NCI-H2107 treated with DMSO at 0.1 percent for 48 hours (cell line): ENCODE measurements at regions not wholly inside any gene's neighbourhood (a gene's known extent, or its start where the extent isn't known, plus 50 kb on each side); places are given as distances from the start of the nearest gene placed in this dataset.
"Not testable (repeated sequence)": the region's sequence is repeated elsewhere in the genome, so short reads cannot be mapped to it uniquely, and the experiment has no call there.

Experiments
- DNase-seq: peaks from one replicate; lab custom pipeline; 2025; ENCODE audit not compliant: unreplicated experiment; lab: John Stamatoyannopoulos, UW

GRCh38 chr1:163970151-163970550, 588.8 kb upstream of the PBX1 start:
- DNase-seq: no peak

DNA sequence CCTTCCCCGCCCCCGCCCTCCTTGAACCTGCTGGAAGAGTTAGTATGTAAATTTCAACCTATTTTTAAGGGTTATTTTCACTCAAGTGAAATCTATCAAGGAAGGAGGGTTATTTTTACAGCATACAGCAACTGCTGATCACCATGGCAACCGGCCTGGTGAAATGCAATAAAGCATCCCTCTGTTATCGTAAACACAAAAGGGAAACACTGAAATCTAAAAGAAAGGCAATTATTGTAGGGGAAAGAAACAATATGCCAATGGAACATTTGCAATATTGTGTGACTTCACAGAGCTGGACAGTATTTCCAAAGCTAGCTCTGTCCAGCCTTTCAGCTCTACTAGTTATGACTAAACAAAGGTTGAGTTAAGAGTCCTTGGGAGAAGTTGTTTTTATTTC, 588.3 kb upstream of the PBX1 start:
- no peak for DNase-seq

DNA sequence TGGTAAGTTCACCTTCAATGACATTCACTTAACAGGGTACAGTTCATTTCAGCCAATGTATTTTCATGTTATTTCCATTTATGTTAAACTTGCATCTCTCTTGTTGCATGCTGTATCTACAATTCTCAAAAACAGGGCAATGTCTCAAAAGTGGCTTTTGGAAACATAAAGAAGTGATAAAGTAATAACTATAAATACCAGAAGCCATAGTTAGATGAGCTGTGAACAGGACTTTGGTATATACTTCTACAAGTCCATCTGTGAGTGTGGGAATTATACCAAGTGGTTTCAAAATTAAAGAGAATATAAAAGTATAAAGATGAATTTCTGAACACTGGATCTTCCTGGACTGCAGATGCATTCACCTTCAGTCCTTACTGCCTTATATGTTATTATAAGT, 585.4 kb upstream of the PBX1 start:
- no peak for DNase-seq

DNA sequence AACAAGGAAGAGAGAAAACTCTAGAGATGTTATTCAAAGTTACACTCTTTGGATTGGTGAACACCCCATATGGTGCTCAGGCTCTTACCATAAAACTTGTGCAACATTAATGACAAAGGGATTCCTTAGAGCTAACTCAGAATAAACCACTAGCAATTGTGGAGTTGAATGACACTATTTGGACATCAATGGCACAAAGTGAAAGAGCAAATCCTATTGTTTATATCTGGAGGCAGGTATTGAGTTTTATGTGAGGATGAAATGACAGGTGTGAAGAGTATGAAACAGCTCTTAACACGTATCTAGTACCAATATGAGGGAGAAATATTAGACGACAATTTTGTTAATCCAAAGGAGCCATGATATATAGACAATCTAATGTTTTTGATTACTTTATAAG, 584.9 kb upstream of the PBX1 start:
- DNase-seq: peak; percentile 39

DNA sequence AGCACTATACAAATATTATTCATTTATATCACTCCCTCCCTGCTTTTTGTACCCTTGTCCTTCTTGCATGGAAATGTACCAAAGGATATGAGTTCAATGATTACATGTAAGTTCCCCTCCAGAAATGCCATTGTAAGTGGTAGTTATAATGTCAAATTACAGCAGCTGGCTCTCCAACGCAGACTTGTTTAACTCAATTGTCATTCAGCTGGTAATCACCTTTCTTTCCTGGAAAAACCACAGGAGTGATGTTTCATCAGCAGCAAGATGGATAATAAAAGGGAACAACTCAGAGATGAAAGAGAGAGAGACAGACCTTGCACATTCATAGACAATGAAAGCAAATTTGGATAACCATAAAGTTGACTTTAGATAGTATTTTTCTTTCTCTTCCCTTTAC, 578.6 kb upstream of the PBX1 start:
- peak; percentile 99 for DNase-seq

DNA sequence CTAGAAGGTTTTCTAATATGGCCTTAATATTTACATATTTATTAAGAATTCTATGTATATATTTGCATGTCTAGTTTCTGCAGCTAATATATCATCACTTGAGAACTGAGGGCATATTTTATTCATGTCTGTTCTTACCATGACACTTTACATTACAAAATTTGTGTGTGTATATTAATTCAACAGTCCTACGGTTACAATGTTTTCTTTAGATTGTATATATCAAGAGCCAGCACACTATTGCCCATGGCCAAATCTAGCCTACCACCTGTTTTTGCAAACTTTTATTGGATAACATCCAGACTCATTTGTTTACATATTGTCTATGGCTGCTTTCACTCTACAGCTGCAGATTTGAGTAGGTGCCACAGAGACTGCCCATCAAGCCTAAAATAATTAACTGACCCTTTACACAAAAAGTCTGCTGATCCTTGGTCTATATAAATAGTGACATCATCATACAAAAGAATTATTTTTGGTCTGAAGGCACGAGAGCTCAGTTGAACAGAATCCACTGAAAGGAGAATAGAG, 577.4 kb upstream of the PBX1 start:
- no peak for DNase-seq

GRCh38 chr1:163983097-163983496, 575.9 kb upstream of the PBX1 start:
- no peak for DNase-seq

DNA sequence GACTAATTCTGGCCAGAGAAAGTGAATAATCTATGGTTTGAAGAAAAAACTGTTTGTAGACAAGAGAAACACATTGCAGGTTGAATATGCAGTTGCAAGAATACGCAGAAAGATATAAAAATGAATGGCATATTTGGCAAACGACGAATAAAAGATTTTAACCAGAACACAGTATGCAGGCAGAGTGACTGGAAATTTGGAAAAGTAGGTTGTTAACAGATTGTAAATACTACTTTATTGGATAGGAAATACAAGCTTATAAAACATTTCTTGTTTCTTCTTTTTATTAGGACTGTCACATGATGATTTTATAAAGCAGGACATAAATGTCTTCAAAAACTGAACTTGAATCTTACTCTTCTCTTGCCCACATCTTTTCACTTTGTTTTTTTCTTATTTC, 573.3 kb upstream of the PBX1 start:
- no peak for DNase-seq

DNA sequence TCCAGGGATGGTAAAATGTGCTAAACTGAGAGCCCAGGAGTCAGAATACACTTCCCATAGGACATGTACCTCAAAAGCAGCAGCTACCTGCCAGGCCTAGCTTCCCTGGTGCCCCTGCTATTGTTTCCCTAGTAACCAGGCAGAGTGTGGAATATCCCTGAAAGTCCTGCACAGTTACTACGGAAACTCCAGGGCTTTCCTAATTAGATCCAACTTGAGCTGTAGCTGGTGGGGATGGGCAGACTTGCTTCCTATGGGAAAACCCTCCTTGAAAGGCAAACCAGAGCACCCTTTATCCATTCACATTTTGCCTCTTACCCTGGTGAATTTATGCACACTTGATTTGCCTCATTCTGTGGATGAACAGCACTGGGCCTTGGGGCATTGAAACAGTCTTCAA, 559.9 kb upstream of the PBX1 start:
- DNase-seq: no peak

- DNase-seq: not testable (repeated sequence)
Observed at GRCh38 chr1:164006186-164006585, 552.8 kb upstream of the PBX1 start.

- no peak for DNase-seq
Observed at GRCh38 chr1:164006621-164007020, 552.4 kb upstream of the PBX1 start.

GRCh38 chr1:164017239-164017638, 541.7 kb upstream of the PBX1 start:
- DNase-seq: no peak

- DNase-seq: no peak
Observed at GRCh38 chr1:164020391-164020790, 538.6 kb upstream of the PBX1 start.

GRCh38 chr1:164021813-164022212, 537.2 kb upstream of the PBX1 start:
- no peak for DNase-seq

GRCh38 chr1:164033782-164034181, 525.2 kb upstream of the PBX1 start:
- DNase-seq: no peak

GRCh38 chr1:164040754-164041153, 518.2 kb upstream of the PBX1 start:
- no peak for DNase-seq

- DNase-seq: no peak
Observed at GRCh38 chr1:164051782-164052181, 507.2 kb upstream of the PBX1 start.

GRCh38 chr1:164054331-164054730, 504.7 kb upstream of the PBX1 start:
- no peak for DNase-seq

DNA sequence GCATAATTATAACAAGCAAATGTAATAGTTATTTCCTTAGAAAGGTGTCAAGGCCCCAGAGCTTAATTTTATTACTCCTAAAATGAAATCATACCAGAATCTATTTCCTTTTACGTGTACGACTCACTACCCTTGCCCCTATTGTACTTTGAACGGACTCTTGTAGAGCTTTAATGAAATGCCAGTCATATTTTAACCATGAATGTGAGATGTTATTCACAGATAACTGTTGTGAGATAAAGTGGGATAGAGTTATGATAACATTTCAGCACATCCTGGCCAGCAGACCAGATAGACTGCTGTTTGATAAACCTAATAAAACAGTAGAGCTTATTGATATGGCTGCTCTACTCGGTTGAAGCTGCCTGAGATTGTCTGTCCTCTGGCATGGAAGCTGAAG, 500.8 kb upstream of the PBX1 start:
- DNase-seq: no peak

- no peak for DNase-seq
Observed at GRCh38 chr1:164061528-164061927, 497.5 kb upstream of the PBX1 start.

GRCh38 chr1:164064501-164064900, 494.5 kb upstream of the PBX1 start:
- DNase-seq: no peak

DNA sequence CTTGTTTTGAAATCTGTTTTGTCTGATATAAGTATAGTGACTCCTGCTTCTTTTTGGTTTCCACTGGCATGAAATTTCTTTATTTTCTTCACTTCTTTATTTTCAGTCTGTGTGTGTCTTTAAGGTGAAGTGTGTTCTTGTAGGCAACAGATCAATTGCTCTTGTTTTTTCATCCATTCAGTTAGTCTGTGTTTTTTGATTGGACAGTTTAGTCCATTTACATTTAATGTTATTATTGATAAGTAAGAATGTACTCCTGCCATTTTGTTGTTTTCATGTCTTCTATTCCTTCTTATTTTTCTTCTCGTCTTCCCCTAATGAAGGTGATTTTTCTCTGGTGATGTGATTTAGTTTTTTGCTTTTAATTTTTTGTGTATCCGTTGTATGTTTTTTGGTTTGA, 487.7 kb upstream of the PBX1 start:
- no peak for DNase-seq

GRCh38 chr1:164086832-164087231, 472.2 kb upstream of the PBX1 start:
- no peak for DNase-seq

DNA sequence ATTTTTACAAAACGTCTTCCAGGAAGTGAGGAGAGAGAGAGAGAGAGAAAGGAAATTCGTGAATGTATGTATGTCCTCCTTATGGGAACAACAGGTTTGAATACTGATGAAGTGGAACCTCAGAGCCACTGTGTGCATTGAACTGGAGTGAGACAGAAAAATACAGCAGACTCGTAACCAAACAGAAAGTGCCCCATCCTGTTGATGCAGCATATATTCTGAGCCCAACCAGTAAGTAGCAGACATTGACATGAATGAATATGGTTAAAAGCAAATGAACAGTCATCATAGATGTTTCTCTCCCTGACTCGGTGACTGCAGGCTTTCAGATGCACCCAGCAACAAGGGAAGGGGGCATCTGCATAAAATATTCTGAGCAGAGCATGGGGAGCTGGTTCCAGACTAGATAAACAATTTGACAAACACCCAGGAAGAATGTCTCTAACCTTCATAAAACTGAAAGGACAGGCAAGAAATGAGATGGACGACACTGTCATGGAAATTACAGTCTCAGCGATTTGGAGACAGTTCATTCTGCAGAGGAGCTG, 471.0 kb upstream of the PBX1 start:
- DNase-seq: no peak
